GM20000 (cell line): ENCODE measurements at regions not wholly inside any gene's neighbourhood (a gene's known extent, or its start where the extent isn't known, plus 50 kb on each side); places are given as distances from the start of the nearest gene placed in this dataset.

Experiments
- DNase-seq: peaks from one replicate; pipeline ENCODE4 v3.0.0; 2012; ENCODE audit warnings: low spot score
- TF ChIP-seq, protein P1 (sequence below): IDR thresholded peaks from 2 replicates; pipeline ENCODE4 v1.5.1; 2012; ENCODE audit warnings: mild to moderate bottlenecking, control low read depth; ENCODE audit errors: extremely low read depth, missing control alignments

DNA sequence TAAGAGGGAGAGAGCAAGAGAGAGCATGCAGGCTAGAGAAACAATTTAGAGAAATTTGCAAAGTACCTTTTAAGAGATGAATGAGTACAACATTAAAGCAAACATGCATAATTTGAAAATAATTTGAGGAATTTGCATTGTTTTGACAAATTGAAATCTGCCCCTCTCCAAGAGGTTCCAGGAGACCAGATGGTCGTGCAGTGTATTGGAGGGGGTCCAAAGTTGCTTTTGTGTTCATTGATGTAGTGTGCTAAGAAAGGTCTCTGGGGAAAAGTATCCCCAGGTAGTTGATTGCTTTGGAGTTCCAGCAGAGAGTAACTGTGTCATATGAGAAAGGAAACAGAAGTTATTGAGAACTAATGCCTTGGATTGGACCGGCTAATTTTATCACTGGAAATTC is 635.0 kb upstream of the TENM3 start:
- DNase-seq = no peak
- TF ChIP-seq, protein P1, sequence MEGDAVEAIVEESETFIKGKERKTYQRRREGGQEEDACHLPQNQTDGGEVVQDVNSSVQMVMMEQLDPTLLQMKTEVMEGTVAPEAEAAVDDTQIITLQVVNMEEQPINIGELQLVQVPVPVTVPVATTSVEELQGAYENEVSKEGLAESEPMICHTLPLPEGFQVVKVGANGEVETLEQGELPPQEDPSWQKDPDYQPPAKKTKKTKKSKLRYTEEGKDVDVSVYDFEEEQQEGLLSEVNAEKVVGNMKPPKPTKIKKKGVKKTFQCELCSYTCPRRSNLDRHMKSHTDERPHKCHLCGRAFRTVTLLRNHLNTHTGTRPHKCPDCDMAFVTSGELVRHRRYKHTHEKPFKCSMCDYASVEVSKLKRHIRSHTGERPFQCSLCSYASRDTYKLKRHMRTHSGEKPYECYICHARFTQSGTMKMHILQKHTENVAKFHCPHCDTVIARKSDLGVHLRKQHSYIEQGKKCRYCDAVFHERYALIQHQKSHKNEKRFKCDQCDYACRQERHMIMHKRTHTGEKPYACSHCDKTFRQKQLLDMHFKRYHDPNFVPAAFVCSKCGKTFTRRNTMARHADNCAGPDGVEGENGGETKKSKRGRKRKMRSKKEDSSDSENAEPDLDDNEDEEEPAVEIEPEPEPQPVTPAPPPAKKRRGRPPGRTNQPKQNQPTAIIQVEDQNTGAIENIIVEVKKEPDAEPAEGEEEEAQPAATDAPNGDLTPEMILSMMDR = no peak

DNA sequence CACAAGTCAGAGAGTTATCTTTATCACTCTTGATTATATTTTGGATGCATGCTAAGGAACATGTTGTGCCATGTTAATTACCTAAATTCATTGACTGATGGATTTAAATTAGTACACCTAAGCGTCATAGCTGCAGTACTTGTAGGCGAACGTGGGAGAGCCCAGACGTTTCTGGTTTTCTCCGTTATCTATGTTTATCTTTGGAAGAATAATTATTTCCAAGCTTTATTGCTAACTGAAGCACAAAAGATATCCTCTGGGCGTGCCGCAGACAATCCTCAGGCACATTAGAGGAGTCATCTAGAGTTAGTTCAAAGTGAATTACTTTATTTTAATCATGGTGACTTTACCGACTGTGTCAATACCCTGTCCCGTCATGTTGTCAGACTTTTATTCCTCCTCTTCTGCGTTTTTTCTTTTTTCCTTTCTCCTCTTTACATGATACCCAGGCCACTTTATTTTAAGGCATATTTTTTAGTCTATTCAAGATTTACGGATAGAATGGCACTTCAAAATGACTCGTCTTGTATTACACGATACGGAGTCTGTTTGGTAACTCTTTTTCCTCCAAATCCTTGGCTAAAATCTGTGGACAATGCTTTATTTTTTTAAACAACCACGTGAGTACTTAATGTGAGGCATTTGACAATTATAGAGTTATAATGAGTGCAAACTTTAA is 632.0 kb upstream of the TENM3 start:
- TF ChIP-seq, protein P1 = no peak
- DNase-seq = no peak

DNA sequence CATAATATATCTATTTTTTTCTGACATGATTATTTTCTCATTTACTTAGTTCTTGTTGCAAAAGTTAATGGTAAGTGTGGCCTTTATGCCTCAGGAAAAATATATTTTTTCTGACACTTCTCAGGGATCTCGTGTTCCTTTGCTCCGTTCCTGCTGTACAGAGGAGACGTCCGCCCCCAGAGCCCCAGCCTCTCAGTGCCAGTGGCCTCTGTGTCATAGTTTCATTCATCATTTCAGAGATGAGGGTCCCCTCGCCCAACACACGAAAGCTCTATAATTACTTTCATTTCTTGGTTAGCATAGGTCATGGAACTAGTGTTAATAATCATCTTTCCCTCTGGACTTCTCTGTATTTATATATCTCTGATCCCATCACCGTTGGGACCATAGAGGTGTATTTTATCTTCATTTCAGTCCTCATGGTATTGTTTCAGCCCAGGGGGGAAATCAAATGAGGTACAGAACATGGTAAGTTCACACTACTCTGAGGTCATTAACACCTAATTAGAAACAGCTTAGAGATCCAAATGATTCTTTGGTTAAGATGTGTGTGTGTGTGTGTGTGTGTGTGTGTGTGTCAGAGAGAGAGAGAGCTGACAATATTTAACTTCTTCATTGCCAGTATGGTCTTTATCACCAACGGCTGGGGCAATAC is 631.1 kb upstream of the TENM3 start:
- TF ChIP-seq, protein P1 = no peak
- DNase-seq = no peak

DNA sequence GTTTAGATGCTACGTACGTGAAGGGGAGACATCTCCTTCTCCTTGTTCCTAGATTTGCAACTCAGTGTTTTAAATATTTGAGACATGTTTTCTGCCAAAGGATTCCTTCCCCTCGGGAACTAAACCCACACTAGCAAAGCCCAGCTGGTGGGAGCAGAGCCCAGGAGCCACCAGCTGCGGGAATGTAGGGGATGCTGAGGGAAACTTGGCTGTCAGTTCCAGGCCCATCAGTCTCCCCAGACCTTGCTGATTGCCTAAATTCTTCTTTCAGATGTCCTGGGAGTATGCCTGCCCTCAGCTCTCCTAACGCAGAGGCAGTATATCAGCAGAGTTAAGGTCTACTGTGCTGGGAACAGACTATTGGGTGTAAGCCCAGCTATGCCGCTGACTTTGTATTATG is 630.0 kb upstream of the TENM3 start:
- DNase-seq = no peak
- TF ChIP-seq, protein P1 = no peak

DNA sequence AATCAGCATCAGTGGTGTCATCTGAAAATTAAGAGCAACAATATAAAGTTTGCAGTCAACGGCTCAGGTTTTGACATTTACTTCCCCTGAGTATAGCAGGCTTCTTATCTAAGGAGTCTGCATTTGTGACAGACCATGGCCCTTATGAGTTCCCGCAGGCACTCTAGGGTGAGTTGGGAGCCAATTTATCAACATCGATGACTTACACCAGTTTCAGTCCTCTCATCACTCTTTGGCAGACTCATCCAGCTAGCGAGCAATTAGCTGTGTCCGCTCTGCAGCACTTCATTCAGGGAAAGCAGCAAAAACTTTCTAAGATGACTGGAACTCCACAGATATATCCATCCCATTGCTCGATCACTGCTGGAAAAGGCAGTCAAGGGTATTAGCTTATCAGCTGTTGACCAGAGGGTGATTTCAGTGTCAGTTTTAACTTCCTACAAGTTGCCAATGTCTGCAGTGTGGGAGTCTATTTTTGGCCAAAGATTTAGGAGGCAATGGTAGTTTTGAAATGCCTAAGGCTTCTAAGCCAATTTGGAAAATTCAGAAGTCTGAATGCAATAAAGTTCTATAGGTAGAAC is 625.1 kb upstream of the TENM3 start:
- TF ChIP-seq, protein P1 = no peak
- DNase-seq = no peak

DNA sequence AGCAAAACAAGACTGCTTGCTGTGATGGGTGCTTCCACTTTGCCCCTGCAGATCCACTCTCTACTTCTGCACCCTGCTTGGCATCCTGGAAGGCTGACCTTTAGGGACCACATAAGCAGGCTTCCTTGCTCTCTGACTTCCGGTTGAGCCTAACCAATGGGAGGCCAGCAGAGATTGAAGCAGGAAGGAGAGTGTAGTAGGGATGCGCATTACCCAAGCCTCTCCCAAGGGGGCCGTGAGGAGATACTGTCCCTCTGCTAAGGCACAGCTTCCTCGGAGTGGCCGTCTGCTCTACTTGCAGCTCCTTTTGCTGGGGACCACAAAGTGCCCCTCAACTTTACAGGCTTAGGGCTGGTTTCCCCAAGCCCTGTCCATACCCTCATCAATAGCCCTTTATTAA is 624.3 kb upstream of the TENM3 start:
- TF ChIP-seq, protein P1 = no peak
- DNase-seq = no peak

DNA sequence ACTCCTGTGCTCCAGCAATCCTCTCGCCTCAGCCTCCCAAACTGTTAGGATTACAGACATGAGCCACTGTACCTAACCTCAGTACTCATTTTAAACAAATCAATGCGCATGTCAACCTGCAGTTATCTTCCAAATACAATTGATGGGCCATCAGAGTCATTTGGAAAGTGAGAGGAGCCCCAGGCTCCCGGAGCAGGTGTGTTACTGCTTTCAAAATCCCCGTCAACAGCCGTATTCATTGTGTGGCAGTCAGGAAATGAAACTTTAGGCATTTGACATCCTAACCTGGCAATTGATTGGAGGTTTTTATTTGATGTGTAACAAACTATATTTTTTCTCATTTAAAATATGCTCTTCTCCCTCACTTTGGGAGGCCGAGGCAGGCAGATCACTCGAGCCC is 623.6 kb upstream of the TENM3 start:
- TF ChIP-seq, protein P1 = no peak
- DNase-seq = no peak
